H1 (cell line): ENCODE measurements at regions not wholly inside any gene's neighbourhood (a gene's known extent, or its start where the extent isn't known, plus 50 kb on each side); places are given as distances from the start of the nearest gene placed in this dataset.

ENCODE experiments used
- CTCF ChIA-PET: fragments of 300-600 bp; sonication (Branson Sonifier 250); formaldehyde crosslinking; loops from one replicate; lab custom pipeline; 2021; ENCODE audit not compliant: partially characterized antibody; lab: Charles Lee
- POLR2A ChIA-PET: fragments of 300-600 bp; sonication (Branson Sonifier 250); formaldehyde crosslinking; loops from one replicate; lab custom pipeline; 2021; ENCODE audit warnings: inconsistent platforms; ENCODE audit not compliant: partially characterized antibody; lab: Charles Lee
- DNase-seq, 2 experiments: peaks; one replicate each; pipeline versions ENCODE4 v3.0.0 to v3.0.0-alpha.2; 2010 to 2022; ENCODE audit warnings: low spot score in 2 of 2, low read depth in 1 of 2, mixed read lengths in 1 of 2
- FAIRE-seq: peaks from 2 replicates; lab custom pipeline; 2011; peaks lifted over from hg19 to GRCh38; lab: Jason Lieb, UNC
- H2AFZ ChIP-seq: 2 replicates; pipeline ENCODE4 v1.8.1; 2012; ENCODE audit warnings: low read length, inconsistent platforms
- H2AK5ac ChIP-seq: 2 replicates; pipeline ENCODE4 v1.6.1; 2013; ENCODE audit warnings: low read depth, low read length
- H2BK120ac ChIP-seq: replicated peaks from 2 replicates; pipeline ENCODE3; 2013; ENCODE audit warnings: low read depth, low read length, inconsistent platforms
- H2BK12ac ChIP-seq: 2 replicates; pipeline ENCODE4 v1.6.1; 2013; ENCODE audit warnings: low read depth, low read length
- H2BK15ac ChIP-seq: 2 replicates; pipeline ENCODE4 v1.6.1; 2013; ENCODE audit warnings: low read length
- H2BK20ac ChIP-seq: 2 replicates; pipeline ENCODE4 v1.6.1; 2013; ENCODE audit warnings: low read length
- H2BK5ac ChIP-seq: 2 replicates; pipeline ENCODE4 v1.6.1; 2013; ENCODE audit warnings: low read depth, low read length
- H3K14ac ChIP-seq: 2 replicates; pipeline ENCODE4 v1.6.1; 2013; ENCODE audit warnings: inconsistent platforms; ENCODE audit not compliant: insufficient read length
- H3K18ac ChIP-seq: 2 replicates; pipeline ENCODE4 v1.6.1; 2013; ENCODE audit warnings: low read length; ENCODE audit errors: extremely low read depth
- H3K23ac ChIP-seq: 2 replicates; pipeline ENCODE4 v1.6.1; 2013; ENCODE audit warnings: inconsistent platforms; ENCODE audit not compliant: insufficient read length
- H3K23me2 ChIP-seq: 2 replicates; pipeline ENCODE4 v1.6.1; 2013; ENCODE audit warnings: low read depth, low read length
- H3K27ac ChIP-seq: 2 replicates; pipeline ENCODE4 v1.6.1; 2011; ENCODE audit warnings: low read depth, low read length, inconsistent platforms
- H3K27me3 ChIP-seq, 4 experiments: replicated peaks in 1 of 4; 1 replicate in 1 of 4; 2 replicates in 3 of 4; pipeline versions ENCODE4 v1.6.1 to v1.8.1; 2011 to 2013; ENCODE audit warnings: low read length in 3 of 4, mild to moderate bottlenecking in 3 of 4, inconsistent platforms in 2 of 4, mixed read lengths in 2 of 4, moderate library complexity in 1 of 4; ENCODE audit not compliant: control insufficient read depth in 3 of 4, insufficient read depth in 3 of 4; ENCODE audit errors: extremely low read depth in 1 of 4
- H3K36me3 ChIP-seq, 4 experiments: 2 replicates each; pipeline versions ENCODE4 v1.6.1 to v1.8.1; 2011 to 2013; ENCODE audit warnings: mild to moderate bottlenecking in 4 of 4, low read length in 3 of 4, moderate library complexity in 2 of 4, control low read depth in 1 of 4, inconsistent platforms in 1 of 4; ENCODE audit not compliant: insufficient read depth in 4 of 4, control insufficient read depth in 2 of 4
- H3K4ac ChIP-seq: replicated peaks from 2 replicates; pipeline ENCODE3; 2013; ENCODE audit warnings: low read length, low read depth, mixed read lengths, inconsistent platforms; ENCODE audit not compliant: insufficient read length
- H3K4me1 ChIP-seq, 4 experiments: replicated peaks in 1 of 4; 1 replicate in 1 of 4; 2 replicates in 3 of 4; pipeline versions ENCODE4 v1.6.1 to v1.8.1; 2011 to 2013; ENCODE audit warnings: low read length in 3 of 4, inconsistent platforms in 2 of 4, mixed read lengths in 1 of 4; ENCODE audit not compliant: insufficient read depth in 4 of 4, control insufficient read depth in 3 of 4
- H3K4me2 ChIP-seq, 2 experiments: 2 replicates each; pipeline versions ENCODE4 v1.6.1 to v1.8.1; 2011 to 2013; ENCODE audit warnings: low read depth in 2 of 2, low read length in 2 of 2, control low read depth in 1 of 2, inconsistent platforms in 1 of 2, mild to moderate bottlenecking in 1 of 2; ENCODE audit not compliant: insufficient read depth in 1 of 2
- H3K4me3 ChIP-seq, 4 experiments: fragments of 200-600, 300-600 bp in 1 of 4; sonication (generic), shearing (Covaris generic), sonication (Bioruptor Twin) in 1 of 4; 2 replicates each; pipeline versions ENCODE4 v1.5.1 to v1.8.1; 2011 to 2016; ENCODE audit warnings: low read length in 4 of 4, low read depth in 3 of 4, control low read depth in 2 of 4, inconsistent platforms in 2 of 4, mild to moderate bottlenecking in 2 of 4, mixed read lengths in 1 of 4, moderate library complexity in 1 of 4; ENCODE audit not compliant: insufficient read depth in 2 of 4; ENCODE audit errors: extremely low read depth in 1 of 4
- H3K56ac ChIP-seq: replicated peaks from 2 replicates; pipeline ENCODE3; 2013; ENCODE audit warnings: low read depth, mild to moderate bottlenecking, mixed read lengths, low read length, inconsistent platforms; ENCODE audit not compliant: insufficient read length
- H3K79me1 ChIP-seq: 2 replicates; pipeline ENCODE4 v1.6.1; 2013; ENCODE audit warnings: low read depth, low read length, control low read depth
- H3K79me2 ChIP-seq, 2 experiments: 2 replicates each; pipeline versions ENCODE4 v1.6.1 to v1.8.1; 2012 to 2013; ENCODE audit warnings: low read length in 2 of 2, mild to moderate bottlenecking in 2 of 2, inconsistent platforms in 1 of 2; ENCODE audit not compliant: insufficient read depth in 2 of 2, control insufficient read depth in 1 of 2
- H3K9ac ChIP-seq, 4 experiments: replicated peaks in 1 of 4; 1 replicate in 1 of 4; 2 replicates in 3 of 4; pipeline versions ENCODE4 v1.6.1 to v1.8.1; 2011 to 2013; ENCODE audit warnings: low read depth in 3 of 4, low read length in 3 of 4, control low read depth in 2 of 4, mild to moderate bottlenecking in 2 of 4, moderate library complexity in 2 of 4, inconsistent platforms in 1 of 4; ENCODE audit errors: extremely low read depth in 1 of 4
- H3K9me3 ChIP-seq, 2 experiments: 2 replicates each; pipeline versions ENCODE4 v1.6.1 to v1.8.1; 2012 to 2013; ENCODE audit warnings: mild to moderate bottlenecking in 2 of 2, moderate library complexity in 2 of 2, control low read depth in 1 of 2, inconsistent platforms in 1 of 2, low read depth in 1 of 2, low read length in 1 of 2, mixed read lengths in 1 of 2; ENCODE audit not compliant: insufficient read depth in 2 of 2
- H4K20me1 ChIP-seq, 2 experiments: replicated peaks in 1 of 2; 2 replicates each; pipeline versions ENCODE3 to v1.8.1; 2011 to 2013; ENCODE audit warnings: inconsistent platforms in 2 of 2, low read length in 2 of 2, mild to moderate bottlenecking in 1 of 2; ENCODE audit not compliant: insufficient read depth in 2 of 2, control insufficient read depth in 1 of 2
- H4K5ac ChIP-seq: 2 replicates; pipeline ENCODE4 v1.6.1; 2013; ENCODE audit warnings: low read length, low read depth, mixed read lengths, inconsistent platforms; ENCODE audit not compliant: insufficient read length
- H4K8ac ChIP-seq: 2 replicates; pipeline ENCODE4 v1.8.0; 2013; ENCODE audit warnings: mild to moderate bottlenecking, moderate library complexity, low read length, inconsistent platforms; ENCODE audit not compliant: insufficient read depth; ENCODE audit errors: extremely low read depth
- H4K91ac ChIP-seq: replicated peaks from 2 replicates; pipeline ENCODE3; 2013; ENCODE audit warnings: low read length, mixed read lengths, inconsistent platforms; ENCODE audit not compliant: insufficient read length
- BCL11A ChIP-seq, 2 experiments: IDR thresholded peaks; one replicate each; pipeline ENCODE4 v1.6.1; 2011; ENCODE audit warnings: low read depth in 2 of 2, low read length in 2 of 2, mild to moderate bottlenecking in 2 of 2
- CBX5 ChIP-seq: fragments of 300-800, 300-1000 bp; sonication (generic); IDR thresholded peaks from 2 replicates; pipeline ENCODE4 v1.7.1; 2016; ENCODE audit warnings: antibody characterized with exemption, low read length, low read depth
- EGR1 ChIP-seq: IDR thresholded peaks from 2 replicates; pipeline ENCODE4 v1.6.1; 2011; ENCODE audit warnings: low read depth, low read length, borderline replicate concordance
- HDAC2 ChIP-seq, 2 experiments: fragments of 300-600 bp in 1 of 2; sonication (generic) in 1 of 2; IDR thresholded peaks; 2 replicates each; pipeline ENCODE4 v1.6.1; 2011 to 2012; ENCODE audit warnings: low read depth in 2 of 2, low read length in 2 of 2, mild to moderate bottlenecking in 2 of 2, moderate library complexity in 2 of 2, borderline replicate concordance in 1 of 2, inconsistent platforms in 1 of 2
- KDM1A ChIP-seq: fragments of 200-600, 300-600 bp; sonication (generic); IDR thresholded peaks from 2 replicates; pipeline ENCODE4 v1.7.1; 2016; ENCODE audit warnings: mild to moderate bottlenecking, low read length, borderline replicate concordance
- RFX5 ChIP-seq: IDR thresholded peaks from 2 replicates; pipeline ENCODE4 v1.6.1; 2011; ENCODE audit warnings: low read depth, low read length, improper control_type of control experiment, borderline replicate concordance
- SAP30 ChIP-seq: fragments of 300-600 bp; sonication (generic); IDR thresholded peaks from 2 replicates; pipeline ENCODE4 v1.7.1; 2012; ENCODE audit warnings: low read length, moderate library complexity, mild to moderate bottlenecking, inconsistent platforms; ENCODE audit not compliant: insufficient read depth, insufficient replicate concordance
- SP1 ChIP-seq: IDR thresholded peaks from 2 replicates; pipeline ENCODE4 v1.6.1; 2011; ENCODE audit warnings: low read depth, low read length
- SP2 ChIP-seq: IDR thresholded peaks from 2 replicates; pipeline ENCODE4 v1.6.1; 2012; ENCODE audit warnings: mild to moderate bottlenecking, low read length, inconsistent platforms
- TCF12 ChIP-seq: IDR thresholded peaks from 2 replicates; pipeline ENCODE4 v1.6.1; 2011; ENCODE audit warnings: low read depth, mild to moderate bottlenecking, low read length
- USF2 ChIP-seq: IDR thresholded peaks from 2 replicates; pipeline ENCODE4 v1.6.1; 2011; ENCODE audit warnings: low read length, improper control_type of control experiment
- WGBS, 2 experiments: shearing (Covaris generic) in 1 of 2; methylation state at CpG; one replicate each; pipeline versions ENCODE4 v1.1.6 to v1.1.7; 2013 to 2015; ENCODE audit warnings: low lambda C conversion rate in 2 of 2, mixed read lengths in 2 of 2, inconsistent platforms in 1 of 2, low coverage in 1 of 2, missing lambda C conversion rate in 1 of 2; ENCODE audit not compliant: insufficient replicate concordance in 2 of 2, insufficient coverage in 1 of 2, insufficient read length in 1 of 2; ENCODE audit errors: extremely low coverage in 1 of 2, missing lambda C conversion rate in 1 of 2; 5-methylcytosine and 5-hydroxymethylcytosine counted together

GRCh38 chr13:39209731-39210531, 171.7 kb downstream of the NHLRC3 start:
- Histone ChIP-seq H3K36me3 (no peaks in the 10 kb centered on the region), H3K79me1 (no peaks in the 10 kb centered on the region), H3K9me3 (no peaks in the 10 kb centered on the region), H3K4me2 (no peak overlapping the region), H3K27me3 (no peaks in the 10 kb centered on the region), H2BK12ac (no peak overlapping the region), H3K14ac (no peak overlapping the region), H3K23ac (no peak overlapping the region), H4K20me1 (no peaks in the 10 kb centered on the region), H4K91ac (no peak overlapping the region), H3K4me3 (no peak overlapping the region), H3K79me2 (no peaks in the 10 kb centered on the region), H2BK120ac (no peak overlapping the region), H2BK20ac (no peak overlapping the region), H3K4ac (no peak overlapping the region), H4K8ac (no peak overlapping the region), H4K5ac (no peak overlapping the region), H2BK5ac (no peak overlapping the region), H3K27ac (no peak overlapping the region), H2BK15ac (no peak overlapping the region), H3K18ac (no peak overlapping the region), H3K9ac (no peak overlapping the region), H3K23me2 (no peaks in the 10 kb centered on the region), H3K4me1 (no peaks in the 10 kb centered on the region), H2AFZ (no peak overlapping the region), H3K56ac (no peak overlapping the region), H2AK5ac (no peak overlapping the region)
- 87% methylated on average over 1 of the region's 1 CpG; no CpG with 5 or more reads in 1 of the 2 experiments for WGBS, 2 experiments
- no peak for DNase-seq
- ChIA-PET POLR2A (no interaction called here), CTCF (interaction anchor here (0.6 to 3.2 kb wide), 8 partner anchors 8 to 406 kb away, joined by 3 to 14 read pairs (median 4); no protein-coding TSS in a partner anchor)
- TF ChIP-seq SP1 (no peak), BCL11A (IDR thresholded peaks at IDR 0.05; ENCODE audit: low read depth in 2 of 2, low read length in 2 of 2) (no peak), KDM1A (no peak), RFX5 (no peak), SAP30 (no peak), SP2 (no peak), CBX5 (no peak), HDAC2 (IDR thresholded peaks at IDR 0.05; ENCODE audit: borderline replicate concordance in 1 of 2, low read depth in 2 of 2, low read length in 2 of 2) (no peak), TCF12 (no peak), EGR1 (no peak), USF2 (no peak)
- no peak for FAIRE-seq
